GM12878 (cell line): ENCODE measurements at regions not wholly inside any gene's neighbourhood (a gene's known extent, or its start where the extent isn't known, plus 50 kb on each side); places are given as distances from the start of the nearest gene placed in this dataset.

Experiments
- CHD2 ChIP-seq: IDR thresholded peaks from 2 replicates; pipeline ENCODE4 v1.6.1; 2011; ENCODE audit warnings: low read depth, low read length, improper control_type of control experiment, borderline replicate concordance
- CTCF ChIP-seq, 3 experiments: IDR thresholded peaks in 2 of 3; conservative IDR thresholded peaks in 1 of 3; 2 replicates each; pipeline ENCODE4 v1.5.1; 2011; ENCODE audit warnings: low read depth in 3 of 3, low read length in 3 of 3, mild to moderate bottlenecking in 3 of 3, control low read depth in 2 of 3, moderate library complexity in 2 of 3, inconsistent platforms in 1 of 3, mixed read lengths in 1 of 3; ENCODE audit not compliant: control insufficient read depth in 2 of 3, insufficient read depth in 1 of 3; ENCODE audit errors: extremely low read depth in 1 of 3
- EP300 ChIP-seq, 2 experiments: fragments of 150-350 bp in 1 of 2; IDR thresholded peaks; 2 replicates each; pipeline ENCODE4 v1.6.1; 2011 to 2012; ENCODE audit warnings: low read depth in 2 of 2, low read length in 2 of 2, borderline replicate concordance in 1 of 2, improper control_type of control experiment in 1 of 2, inconsistent platforms in 1 of 2; ENCODE audit not compliant: control insufficient read depth in 1 of 2
- HDAC2 ChIP-seq: fragments of 200-600 bp; sonication (generic); IDR thresholded peaks from 2 replicates; pipeline ENCODE4 v1.6.1; 2017
- IRF3 ChIP-seq: fragments of 450-650 bp; IDR thresholded peaks from 2 replicates; pipeline ENCODE4 v1.6.1; 2014; ENCODE audit warnings: mild to moderate bottlenecking
- KDM1A ChIP-seq: fragments of 200-600 bp; sonication (generic); IDR thresholded peaks from 2 replicates; pipeline ENCODE4 v1.6.1; 2016; ENCODE audit warnings: borderline replicate concordance
- MTA2 ChIP-seq: fragments of 450-650 bp; IDR thresholded peaks from 2 replicates; pipeline ENCODE4 v1.6.1; 2016; ENCODE audit warnings: low read depth, mild to moderate bottlenecking, moderate library complexity
- NR2F1 ChIP-seq: fragments of 450-650 bp; conservative IDR thresholded peaks from 2 replicates; pipeline ENCODE4 v1.6.1; 2017; ENCODE audit warnings: mild to moderate bottlenecking
- POLR2A ChIP-seq: IDR thresholded peaks from 2 replicates; pipeline ENCODE4 v1.6.1; 2011; ENCODE audit warnings: low read depth, mild to moderate bottlenecking, low read length
- SRF ChIP-seq, 2 experiments: IDR thresholded peaks; 2 replicates each; pipeline ENCODE4 v1.6.1; 2011; ENCODE audit warnings: low read depth in 2 of 2, low read length in 2 of 2, mild to moderate bottlenecking in 1 of 2, moderate library complexity in 1 of 2
- USF2 ChIP-seq: IDR thresholded peaks from 2 replicates; pipeline ENCODE4 v1.6.1; 2011; ENCODE audit warnings: low read depth, low read length, improper control_type of control experiment, borderline replicate concordance

GRCh38 chr2:126801473-126801872, 97.2 kb upstream of the TEX51 start:
- TF ChIP-seq KDM1A, result no peak
- no peak for TF ChIP-seq USF2
- no peak for TF ChIP-seq POLR2A
- TF ChIP-seq MTA2, result no peak
- TF ChIP-seq CTCF (IDR thresholded peaks at IDR 0.05 in 2 of 3, conservative IDR thresholded peaks at IDR 0.05 in 1 of 3; ENCODE audit: control insufficient read depth in 2 of 3, extremely low read depth in 1 of 3, insufficient read depth in 1 of 3, low read depth in 3 of 3, low read length in 3 of 3), result no peak
- no peak for TF ChIP-seq NR2F1
- TF ChIP-seq HDAC2, result no peak
- no peak for TF ChIP-seq IRF3
- TF ChIP-seq EP300 (IDR thresholded peaks at IDR 0.05; ENCODE audit: borderline replicate concordance in 1 of 2, control insufficient read depth in 1 of 2, low read depth in 2 of 2, low read length in 2 of 2), result no peak
- TF ChIP-seq CHD2, result no peak
- no peak for TF ChIP-seq SRF (IDR thresholded peaks at IDR 0.05; ENCODE audit: low read depth in 2 of 2, low read length in 2 of 2)
